ENCODE measurements at regions not wholly inside any gene's neighbourhood (a gene's known extent, or its start where the extent isn't known, plus 50 kb on each side); places are given as distances from the start of the nearest gene placed in this dataset.

DNA sequence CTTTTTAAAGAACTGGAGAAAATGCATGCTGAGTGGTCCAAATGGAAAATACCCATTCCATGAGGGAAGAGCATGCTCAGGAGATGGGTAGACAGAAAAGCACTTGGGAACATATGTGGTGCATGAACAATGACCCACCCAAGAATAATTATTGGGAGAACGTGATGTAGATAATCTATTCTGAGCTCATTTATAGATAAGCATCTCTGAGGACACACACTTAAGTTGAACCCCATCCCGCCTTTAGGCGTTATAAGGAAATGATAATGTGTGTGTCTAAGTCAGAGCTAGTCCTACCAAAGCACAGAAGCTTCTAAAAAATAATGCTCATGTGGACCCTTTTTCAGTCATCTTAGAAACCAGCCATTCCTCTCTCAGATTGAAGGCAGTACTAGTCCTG lies 189.9 kb downstream of the KTN1 start:
- TF ChIP-seq CTCF (conservative IDR thresholded peaks at IDR 0.05): no peak
- TF ChIP-seq ZFX (IDR thresholded peaks at IDR 0.05): no peak
